ENCODE measurements at regions not wholly inside any gene's neighbourhood (a gene's known extent, or its start where the extent isn't known, plus 50 kb on each side); places are given as distances from the start of the nearest gene placed in this dataset.

DNA sequence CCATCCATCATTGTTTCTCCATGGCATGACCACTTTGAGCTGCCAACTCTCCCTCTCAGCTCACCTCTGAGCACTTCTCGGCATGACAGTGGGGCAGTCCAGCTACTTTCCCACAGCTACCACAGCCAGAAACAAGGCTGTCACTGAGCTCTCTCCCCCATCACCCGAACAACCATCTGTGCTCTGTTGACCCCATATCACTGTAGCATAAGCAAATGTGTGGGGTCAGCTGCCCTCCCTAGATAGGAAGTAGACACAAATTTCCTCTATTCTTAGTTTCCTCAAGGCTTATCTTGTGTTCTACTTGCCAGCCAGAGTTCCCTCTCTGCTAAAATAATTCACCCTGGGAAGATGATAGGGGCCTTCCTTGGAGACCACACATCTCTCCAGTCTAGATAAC, 82.6 kb upstream of the FUT8 start:
- TF ChIP-seq, protein P1, sequence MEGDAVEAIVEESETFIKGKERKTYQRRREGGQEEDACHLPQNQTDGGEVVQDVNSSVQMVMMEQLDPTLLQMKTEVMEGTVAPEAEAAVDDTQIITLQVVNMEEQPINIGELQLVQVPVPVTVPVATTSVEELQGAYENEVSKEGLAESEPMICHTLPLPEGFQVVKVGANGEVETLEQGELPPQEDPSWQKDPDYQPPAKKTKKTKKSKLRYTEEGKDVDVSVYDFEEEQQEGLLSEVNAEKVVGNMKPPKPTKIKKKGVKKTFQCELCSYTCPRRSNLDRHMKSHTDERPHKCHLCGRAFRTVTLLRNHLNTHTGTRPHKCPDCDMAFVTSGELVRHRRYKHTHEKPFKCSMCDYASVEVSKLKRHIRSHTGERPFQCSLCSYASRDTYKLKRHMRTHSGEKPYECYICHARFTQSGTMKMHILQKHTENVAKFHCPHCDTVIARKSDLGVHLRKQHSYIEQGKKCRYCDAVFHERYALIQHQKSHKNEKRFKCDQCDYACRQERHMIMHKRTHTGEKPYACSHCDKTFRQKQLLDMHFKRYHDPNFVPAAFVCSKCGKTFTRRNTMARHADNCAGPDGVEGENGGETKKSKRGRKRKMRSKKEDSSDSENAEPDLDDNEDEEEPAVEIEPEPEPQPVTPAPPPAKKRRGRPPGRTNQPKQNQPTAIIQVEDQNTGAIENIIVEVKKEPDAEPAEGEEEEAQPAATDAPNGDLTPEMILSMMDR (IDR thresholded peaks at IDR 0.05; ENCODE audit: borderline replicate concordance, extremely low read depth, low read length, poor library complexity, severe bottlenecking) = no peak
- no peak for TF ChIP-seq EZH2 (IDR thresholded peaks at IDR 0.05; ENCODE audit: borderline replicate concordance, low read depth, low read length, severe bottlenecking)
- Histone ChIP-seq H3K9me3 (ENCODE audit: insufficient read depth, low read length, severe bottlenecking) (no peaks in the 10 kb centered on the region), H3K4me3 (ENCODE audit: low read depth in 1 of 2, low read length in 2 of 2) (no peak overlapping the region), H3K27me3 (ENCODE audit: insufficient read depth, low read length, poor library complexity) (no peaks in the 10 kb centered on the region), H3K4me1 (ENCODE audit: insufficient read depth, low read length) (no peaks in the 10 kb centered on the region), H3K9ac (ENCODE audit: low read depth, low read length) (no peak overlapping the region), H3K79me2 (ENCODE audit: insufficient read depth, low read length) (no peaks in the 10 kb centered on the region), H3K4me2 (ENCODE audit: insufficient read depth, low read length) (no peak overlapping the region), H2AFZ (ENCODE audit: low read depth, low read length) (no peak overlapping the region; the same call in 1 of the 2 replicates), H3K36me3 (ENCODE audit: insufficient read depth, low read length) (no peaks in the 10 kb centered on the region), H4K20me1 (ENCODE audit: insufficient read depth, low read length) (no peaks in the 10 kb centered on the region), H3K27ac (ENCODE audit: low read length) (no peak overlapping the region)
- DNase-seq (no peak), ATAC-seq (ENCODE audit: insufficient read depth, low read depth) (no peak)

DNA sequence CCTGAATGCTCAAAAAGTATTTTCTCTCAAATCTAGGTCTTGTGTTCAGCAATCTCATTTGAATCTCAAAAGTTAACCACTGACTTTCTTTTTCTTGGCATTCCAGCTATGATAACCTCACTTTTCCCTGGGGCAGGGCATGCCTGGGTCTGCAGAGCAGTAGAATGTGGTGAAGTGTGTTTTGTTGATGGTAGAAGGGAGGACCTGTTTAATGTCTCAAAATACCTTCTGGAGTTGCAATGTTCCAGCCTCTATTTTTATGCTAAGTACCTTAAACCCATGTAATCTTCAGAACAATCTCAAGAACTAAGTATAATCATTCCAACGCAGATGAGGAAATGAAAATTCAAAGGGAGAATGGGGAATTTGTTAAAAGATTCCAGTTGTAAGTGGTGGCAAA, 82.1 kb upstream of the FUT8 start:
- TF ChIP-seq, protein P1 (IDR thresholded peaks at IDR 0.05; ENCODE audit: borderline replicate concordance, extremely low read depth, low read length, poor library complexity, severe bottlenecking) = no peak
- no peak for TF ChIP-seq EZH2 (IDR thresholded peaks at IDR 0.05; ENCODE audit: borderline replicate concordance, low read depth, low read length, severe bottlenecking)
- no peaks in the 10 kb centered on the region for H3K27me3 ChIP-seq (ENCODE audit: insufficient read depth, low read length, poor library complexity)
- no peaks in the 10 kb centered on the region for H3K4me1 ChIP-seq (ENCODE audit: insufficient read depth, low read length)
- no peak overlapping the region for H2AFZ ChIP-seq (ENCODE audit: low read depth, low read length)
- no peak overlapping the region for H3K9ac ChIP-seq (ENCODE audit: low read depth, low read length)
- no peaks in the 10 kb centered on the region for H3K79me2 ChIP-seq (ENCODE audit: insufficient read depth, low read length)
- H3K36me3 ChIP-seq (ENCODE audit: insufficient read depth, low read length) = no peaks in the 10 kb centered on the region
- no peak overlapping the region for H3K27ac ChIP-seq (ENCODE audit: low read length)
- H4K20me1 ChIP-seq (ENCODE audit: insufficient read depth, low read length) = no peaks in the 10 kb centered on the region
- DNase-seq (no peak), ATAC-seq (ENCODE audit: insufficient read depth, low read depth) (no peak)
- no peaks in the 10 kb centered on the region for H3K9me3 ChIP-seq (ENCODE audit: insufficient read depth, low read length, severe bottlenecking)
- H3K4me2 ChIP-seq (ENCODE audit: insufficient read depth, low read length) = no peak overlapping the region
- H3K4me3 ChIP-seq (ENCODE audit: low read depth in 1 of 2, low read length in 2 of 2) = no peak overlapping the region

DNA sequence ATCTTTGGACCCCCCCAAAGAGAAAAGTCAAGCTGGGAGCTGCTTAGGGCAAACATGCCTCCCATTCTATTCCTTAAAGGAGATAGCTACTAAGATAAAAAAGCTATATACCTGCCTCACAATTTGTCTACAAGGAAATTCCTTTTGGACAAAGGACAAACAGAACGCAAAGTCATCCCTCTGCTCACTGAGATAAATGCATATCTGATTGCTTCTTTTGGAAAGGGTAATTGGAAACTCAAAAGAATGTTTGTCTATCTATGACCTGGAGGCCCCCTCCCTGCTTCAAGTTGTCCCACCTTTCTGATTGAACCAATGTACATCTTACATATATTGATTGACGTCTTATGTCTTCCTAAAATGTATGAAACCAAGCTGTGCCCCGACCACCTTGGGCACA, 80.9 kb upstream of the FUT8 start:
- Histone ChIP-seq H3K4me2 (ENCODE audit: insufficient read depth, low read length) (no peak overlapping the region), H3K27ac (ENCODE audit: low read length) (no peak overlapping the region), H3K27me3 (ENCODE audit: insufficient read depth, low read length, poor library complexity) (no peaks in the 10 kb centered on the region), H3K79me2 (ENCODE audit: insufficient read depth, low read length) (no peaks in the 10 kb centered on the region), H3K4me3 (ENCODE audit: low read depth in 1 of 2, low read length in 2 of 2) (no peak overlapping the region), H3K9ac (ENCODE audit: low read depth, low read length) (no peak overlapping the region), H3K9me3 (ENCODE audit: insufficient read depth, low read length, severe bottlenecking) (no peaks in the 10 kb centered on the region), H3K36me3 (ENCODE audit: insufficient read depth, low read length) (no peaks in the 10 kb centered on the region), H4K20me1 (ENCODE audit: insufficient read depth, low read length) (no peaks in the 10 kb centered on the region), H2AFZ (ENCODE audit: low read depth, low read length) (no peak overlapping the region), H3K4me1 (ENCODE audit: insufficient read depth, low read length) (no peaks in the 10 kb centered on the region)
- ATAC-seq (ENCODE audit: insufficient read depth, low read depth) (no peak), DNase-seq (no peak)
- TF ChIP-seq, protein P1 (IDR thresholded peaks at IDR 0.05; ENCODE audit: borderline replicate concordance, extremely low read depth, low read length, poor library complexity, severe bottlenecking) = no peak
- TF ChIP-seq EZH2 (IDR thresholded peaks at IDR 0.05; ENCODE audit: borderline replicate concordance, low read depth, low read length, severe bottlenecking) = no peak

All from DND-41 (cell line).